Neural progenitor cell (in vitro differentiated cells): ENCODE measurements at regions not wholly inside any gene's neighbourhood (a gene's known extent, or its start where the extent isn't known, plus 50 kb on each side); places are given as distances from the start of the nearest gene placed in this dataset.

Experiments used
- EZH2 ChIP-seq: fragments of 200-600 bp; sonication (generic); IDR thresholded peaks from 2 replicates; pipeline ENCODE4 v1.6.1; 2017; ENCODE audit warnings: antibody characterized with exemption, mild to moderate bottlenecking, moderate library complexity
- EZH2phosphoT487 ChIP-seq: fragments of 200-600 bp; sonication (generic); IDR thresholded peaks from 2 replicates; pipeline ENCODE4 v1.6.1; 2017; ENCODE audit warnings: antibody characterized with exemption
- TF ChIP-seq, protein P1 (sequence below): fragments of 200-600 bp; sonication (generic); IDR thresholded peaks from 2 replicates; pipeline ENCODE4 v1.5.1; 2017; ENCODE audit warnings: antibody characterized with exemption, mild to moderate bottlenecking

DNA sequence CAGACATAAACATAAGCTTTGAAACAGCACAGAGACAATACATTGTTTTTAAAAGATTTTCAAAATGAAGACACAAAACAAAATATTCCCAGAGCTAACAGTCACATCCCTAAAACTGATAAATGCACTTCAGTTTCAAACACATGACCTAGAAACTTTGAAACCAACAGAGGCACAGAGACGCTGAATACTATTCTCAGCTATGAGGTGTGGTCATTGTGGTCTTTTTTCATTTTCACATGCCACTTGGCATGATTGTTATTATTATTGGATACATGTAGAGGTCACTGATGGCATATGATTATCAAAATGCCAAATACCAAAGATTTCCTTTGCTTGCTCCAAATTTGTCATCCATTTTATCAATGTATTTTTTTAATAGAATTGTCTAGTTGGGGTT, 306.9 kb downstream of the QKI start:
- TF ChIP-seq, protein P1, sequence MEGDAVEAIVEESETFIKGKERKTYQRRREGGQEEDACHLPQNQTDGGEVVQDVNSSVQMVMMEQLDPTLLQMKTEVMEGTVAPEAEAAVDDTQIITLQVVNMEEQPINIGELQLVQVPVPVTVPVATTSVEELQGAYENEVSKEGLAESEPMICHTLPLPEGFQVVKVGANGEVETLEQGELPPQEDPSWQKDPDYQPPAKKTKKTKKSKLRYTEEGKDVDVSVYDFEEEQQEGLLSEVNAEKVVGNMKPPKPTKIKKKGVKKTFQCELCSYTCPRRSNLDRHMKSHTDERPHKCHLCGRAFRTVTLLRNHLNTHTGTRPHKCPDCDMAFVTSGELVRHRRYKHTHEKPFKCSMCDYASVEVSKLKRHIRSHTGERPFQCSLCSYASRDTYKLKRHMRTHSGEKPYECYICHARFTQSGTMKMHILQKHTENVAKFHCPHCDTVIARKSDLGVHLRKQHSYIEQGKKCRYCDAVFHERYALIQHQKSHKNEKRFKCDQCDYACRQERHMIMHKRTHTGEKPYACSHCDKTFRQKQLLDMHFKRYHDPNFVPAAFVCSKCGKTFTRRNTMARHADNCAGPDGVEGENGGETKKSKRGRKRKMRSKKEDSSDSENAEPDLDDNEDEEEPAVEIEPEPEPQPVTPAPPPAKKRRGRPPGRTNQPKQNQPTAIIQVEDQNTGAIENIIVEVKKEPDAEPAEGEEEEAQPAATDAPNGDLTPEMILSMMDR, result no peak
- TF ChIP-seq EZH2phosphoT487 (no peak), EZH2 (no peak)
